HG03025 (cell line): ENCODE measurements at regions not wholly inside any gene's neighbourhood (a gene's known extent, or its start where the extent isn't known, plus 50 kb on each side); places are given as distances from the start of the nearest gene placed in this dataset.
A peak's percentile ranks its signal among the peaks of the same experiment; 100 is the strongest.

Experiments used
- ATAC-seq: cut with Tn5 transposase; IDR thresholded peaks from one replicate; pipeline ENCODE4 v1.9.1; 2021; ENCODE audit warnings: mild to moderate bottlenecking, moderate library complexity; ENCODE audit not compliant: unreplicated experiment, low FRiP score

GRCh38 chr12:90428881-90429280 lies 526.1 kb downstream of the CCER1 start:
- ATAC-seq, result no peak

- ATAC-seq, result no peak
Measured at GRCh38 chr12:90428465-90428864, 526.5 kb downstream of the CCER1 start.

DNA sequence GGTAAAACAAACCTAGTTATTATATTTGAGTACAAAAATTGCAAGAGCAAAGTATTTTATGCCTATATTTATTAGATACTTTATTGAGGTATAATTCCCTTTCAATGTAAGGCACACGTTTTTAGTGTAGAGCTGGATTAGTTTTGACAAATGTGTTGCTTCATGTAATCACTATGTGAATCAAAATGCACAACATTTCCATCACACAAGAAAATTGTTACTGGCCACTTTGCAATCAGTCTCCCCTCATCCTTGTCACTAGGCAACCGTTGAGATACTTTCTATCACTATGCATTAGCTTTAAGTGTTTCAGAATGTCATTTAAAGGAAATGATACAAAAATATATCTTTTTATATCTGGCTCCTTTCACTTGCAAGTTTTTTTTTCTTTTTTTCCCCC lies 531.0 kb downstream of the CCER1 start:
- no peak for ATAC-seq

DNA sequence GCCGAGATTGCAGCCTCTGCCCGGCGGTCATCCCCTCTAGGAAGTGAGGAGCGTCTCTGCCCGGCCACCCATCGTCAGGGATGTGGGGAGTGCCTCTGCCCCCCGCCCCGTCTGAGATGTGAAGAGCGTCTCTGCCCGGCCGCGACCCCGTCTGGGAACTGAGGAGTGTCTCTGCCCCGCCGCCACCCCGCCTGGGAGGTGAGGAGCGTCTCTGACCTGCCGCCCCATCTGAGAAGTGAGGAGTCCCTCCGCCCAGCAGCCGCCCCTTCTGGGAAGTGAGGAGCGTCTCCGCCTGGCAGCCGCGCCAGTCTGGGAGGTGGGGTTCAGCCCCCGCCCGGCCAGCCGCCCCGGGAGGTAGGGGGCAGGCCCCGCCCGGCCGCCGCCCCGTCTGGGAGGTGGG lies 544.0 kb downstream of the CCER1 start:
- ATAC-seq, result no peak

DNA sequence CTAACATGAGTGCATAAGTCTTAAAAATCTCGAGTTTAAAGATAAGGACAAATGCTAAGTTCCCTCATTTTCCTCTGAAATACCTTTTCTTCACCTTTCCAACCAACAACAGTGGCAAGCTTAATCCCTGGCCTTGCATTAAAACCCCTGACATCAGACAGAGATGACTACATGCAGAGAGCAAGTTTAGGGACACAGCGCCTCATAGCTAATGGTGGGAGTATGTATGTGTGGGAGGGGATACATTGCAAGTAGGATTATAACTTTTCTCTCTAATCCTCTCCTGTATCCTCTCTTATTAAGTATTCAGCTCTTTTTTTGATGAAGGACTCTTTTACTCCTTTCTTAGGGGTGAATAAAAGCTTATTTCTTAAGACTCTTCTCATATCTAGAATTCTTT lies 547.1 kb downstream of the CCER1 start:
- no peak for ATAC-seq

DNA sequence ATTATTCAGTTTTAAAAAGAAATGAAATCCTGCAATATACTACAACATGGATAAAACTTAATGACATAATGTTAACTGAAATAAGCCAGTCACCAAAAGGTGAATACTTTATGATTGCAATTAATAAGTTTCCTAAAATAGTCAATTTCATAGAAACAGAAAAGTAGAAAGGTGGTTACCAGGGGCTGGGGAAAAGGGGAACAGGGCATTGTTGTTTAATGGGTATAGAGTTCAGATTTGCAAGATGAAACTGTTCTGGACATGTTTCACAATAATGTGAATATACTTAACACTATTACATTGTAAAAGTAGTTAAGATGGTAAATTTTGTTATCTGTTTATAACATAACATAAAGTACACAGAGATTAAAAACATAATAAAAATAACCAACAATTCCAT lies 550.9 kb downstream of the CCER1 start:
- peak; percentile 75 for ATAC-seq

GRCh38 chr12:90401185-90401584 lies 553.8 kb downstream of the CCER1 start:
- no peak for ATAC-seq

DNA sequence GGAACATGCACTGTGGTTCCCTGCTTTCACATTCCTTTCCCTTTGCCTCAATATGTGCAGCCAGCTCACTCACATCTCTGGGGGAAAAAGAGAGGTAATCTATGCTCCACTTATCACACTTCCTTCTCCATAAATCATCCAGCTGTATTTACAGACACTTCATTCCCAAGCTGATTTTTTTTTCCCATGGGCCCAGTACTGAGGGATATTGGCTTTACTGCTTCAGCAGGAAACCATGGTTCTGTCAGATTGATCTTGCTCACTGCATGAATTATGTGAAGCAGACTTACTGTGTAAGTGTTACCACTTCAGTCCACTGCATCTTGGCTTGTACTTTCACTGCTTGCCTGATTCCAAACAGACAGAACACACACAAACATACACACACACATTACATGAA lies 555.6 kb downstream of the CCER1 start:
- no peak for ATAC-seq

- ATAC-seq, result no peak
Measured at GRCh38 chr12:90398285-90398836, 556.6 kb downstream of the CCER1 start.

DNA sequence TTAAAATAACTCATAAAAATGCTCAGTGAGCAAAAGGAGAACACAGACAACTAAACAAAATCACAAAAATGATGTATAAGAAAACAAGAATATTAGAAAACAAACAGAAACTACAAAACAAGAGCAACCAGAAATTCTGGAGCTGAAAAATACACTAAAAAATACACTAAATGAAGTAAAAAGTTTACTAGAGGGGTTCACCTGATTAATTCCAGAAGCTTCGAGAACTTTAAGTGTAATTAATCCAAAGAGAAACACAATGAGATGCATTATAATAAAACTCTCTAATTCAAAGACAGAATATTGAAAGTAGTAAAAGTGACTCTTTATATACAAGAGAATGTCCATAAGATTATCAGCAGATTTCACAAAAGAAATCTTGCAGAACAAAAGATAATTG lies 558.4 kb downstream of the CCER1 start:
- no peak for ATAC-seq

GRCh38 chr12:90393652-90394051 lies 561.3 kb downstream of the CCER1 start:
- ATAC-seq, result no peak

- no peak for ATAC-seq
Measured at GRCh38 chr12:90393089-90393488, 561.9 kb downstream of the CCER1 start.

DNA sequence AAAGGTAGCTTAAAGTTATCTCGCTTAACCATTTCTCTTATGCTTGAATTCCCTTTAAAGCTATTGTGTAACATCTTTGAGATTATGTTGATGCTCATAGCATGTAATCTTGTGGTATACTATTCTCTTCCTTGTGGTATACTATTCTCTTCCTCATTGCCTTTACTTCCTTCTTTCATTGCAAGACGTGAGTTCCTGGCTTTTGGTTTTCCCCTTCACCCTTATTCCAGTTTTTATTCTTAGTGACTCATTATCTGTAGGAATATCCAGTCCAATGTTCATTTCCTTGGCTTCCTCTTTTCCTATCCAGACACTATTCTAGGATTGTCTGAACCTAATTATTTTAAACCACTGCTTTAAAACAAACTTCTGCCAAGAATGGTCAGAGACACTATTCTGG lies 564.0 kb downstream of the CCER1 start:
- no peak for ATAC-seq

- no peak for ATAC-seq
Measured at GRCh38 chr12:90368081-90368480, 586.9 kb downstream of the CCER1 start.

- no peak for ATAC-seq
Measured at GRCh38 chr12:90366286-90366685, 588.7 kb downstream of the CCER1 start.

- no peak for ATAC-seq
Measured at GRCh38 chr12:90360300-90360699, 594.7 kb downstream of the CCER1 start.

GRCh38 chr12:90355711-90356355 lies 599.1 kb downstream of the CCER1 start:
- ATAC-seq, result no peak

- ATAC-seq, result no peak
Measured at GRCh38 chr12:90343966-90344365, 611.0 kb downstream of the CCER1 start.

DNA sequence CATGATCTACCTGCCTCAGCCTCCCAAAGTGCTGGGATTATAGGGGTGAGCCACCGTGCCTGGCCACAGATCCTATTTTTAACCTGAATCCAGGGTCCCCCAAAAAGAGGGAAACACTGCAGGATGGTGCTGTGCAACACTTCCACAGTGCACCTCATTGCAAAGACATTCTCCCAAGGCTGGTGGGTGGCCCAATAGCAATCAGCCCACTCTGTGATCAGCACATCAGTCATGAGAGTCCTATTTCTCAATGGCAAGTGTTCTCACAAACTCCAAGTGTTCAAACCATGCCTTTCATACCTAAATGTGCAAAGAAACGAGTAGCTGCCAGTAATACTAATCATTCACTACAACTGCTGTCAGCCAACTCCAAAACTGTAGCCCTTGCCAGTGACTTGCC lies 612.9 kb downstream of the CCER1 start:
- no peak for ATAC-seq

DNA sequence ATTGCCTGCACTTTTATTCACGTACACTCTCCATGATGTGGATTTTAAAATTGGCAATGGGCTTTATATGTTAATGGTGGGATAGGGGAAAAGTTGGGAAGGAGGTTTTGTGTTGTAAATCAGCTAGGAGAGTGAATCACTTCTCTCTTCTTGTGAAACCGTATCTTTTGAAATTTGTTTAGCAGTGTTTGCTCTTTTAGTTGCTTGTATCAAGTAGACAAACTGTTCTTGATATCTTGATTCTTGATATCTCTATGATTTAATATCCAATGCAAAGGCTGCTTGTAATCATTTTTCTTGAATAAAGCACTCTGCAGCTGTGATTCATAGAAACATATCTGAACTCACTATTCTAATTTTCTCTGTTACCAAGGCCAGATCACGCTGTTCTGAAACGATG lies 615.1 kb downstream of the CCER1 start:
- ATAC-seq, result no peak

GRCh38 chr12:90338365-90338764 lies 616.6 kb downstream of the CCER1 start:
- ATAC-seq, result no peak

GRCh38 chr12:90337018-90337417 lies 618.0 kb downstream of the CCER1 start:
- no peak for ATAC-seq

GRCh38 chr12:90335566-90335965 lies 619.4 kb downstream of the CCER1 start:
- no peak for ATAC-seq
